ENCODE measurements at regions not wholly inside any gene's neighbourhood (a gene's known extent, or its start where the extent isn't known, plus 50 kb on each side); places are given as distances from the start of the nearest gene placed in this dataset.

DNA sequence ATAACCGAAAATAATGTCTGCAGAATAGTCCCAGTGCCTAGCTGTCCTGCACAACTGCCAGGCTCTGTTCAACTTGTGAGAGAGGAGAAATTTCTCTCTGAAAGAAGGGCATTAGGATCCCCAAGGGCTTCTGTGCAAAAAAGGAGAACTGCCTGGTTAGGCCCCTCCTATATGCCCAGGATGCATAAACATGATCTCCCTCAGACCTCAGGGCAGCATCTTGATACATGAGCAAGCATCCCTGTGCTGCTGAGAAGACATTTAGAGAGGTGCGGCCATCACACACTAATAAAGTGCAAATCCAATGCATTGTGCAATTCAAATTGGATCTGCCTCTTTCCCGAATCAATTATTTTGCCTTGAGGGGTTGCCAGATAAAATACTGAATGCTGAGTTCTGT lies 553.6 kb downstream of the TNS3 start:
- no peaks in the 10 kb centered on the region for H3K27me3 Mint-ChIP-seq
- no peaks in the 10 kb centered on the region for H3K36me3 Mint-ChIP-seq (ENCODE audit: low read depth)
- no peaks in the 10 kb centered on the region for H3K4me1 Mint-ChIP-seq (ENCODE audit: low read depth)
- H3K9me3 Mint-ChIP-seq, result no peaks in the 10 kb centered on the region
- no peak overlapping the region for H3K4me3 Mint-ChIP-seq
- intact Hi-C loops (cut with micrococcal nuclease), result no loop called here
- H3K27ac Mint-ChIP-seq, result no peak overlapping the region

DNA sequence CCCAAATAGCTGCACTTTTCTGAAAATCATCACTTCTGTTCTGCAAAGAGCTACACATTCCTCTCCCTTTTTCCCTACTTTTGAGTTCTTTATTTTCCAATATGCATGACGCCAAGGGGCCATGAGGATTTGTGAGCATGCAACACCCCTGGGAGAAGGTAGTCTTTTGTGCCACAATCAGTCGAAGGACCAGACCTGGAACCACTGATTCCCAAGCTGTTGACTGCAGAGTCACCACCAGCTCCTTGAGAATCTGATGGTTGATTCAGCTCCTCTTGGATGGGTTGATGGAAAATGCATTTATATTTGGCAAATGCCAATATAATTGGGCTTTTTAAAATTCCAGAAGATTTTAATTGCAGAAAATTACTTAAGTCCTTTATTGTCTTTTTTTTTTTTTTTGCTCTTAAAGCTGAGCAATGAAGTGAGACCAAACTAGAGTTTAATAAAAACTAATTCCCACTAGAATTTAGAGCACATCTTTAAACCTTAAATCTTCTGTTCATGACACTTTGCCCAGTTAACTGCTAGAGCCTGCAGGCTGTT lies 554.1 kb downstream of the TNS3 start:
- intact Hi-C loops (cut with micrococcal nuclease), result no loop called here

GRCh38 chr7:47026780-47027361 lies 555.0 kb downstream of the TNS3 start:
- no peak overlapping the region for H3K27ac Mint-ChIP-seq
- H3K4me3 Mint-ChIP-seq, result no peak overlapping the region
- H3K9me3 Mint-ChIP-seq, result no peaks in the 10 kb centered on the region
- intact Hi-C loops (cut with micrococcal nuclease), result no loop called here
- H3K4me1 Mint-ChIP-seq (ENCODE audit: low read depth), result no peaks in the 10 kb centered on the region
- no peaks in the 10 kb centered on the region for H3K36me3 Mint-ChIP-seq (ENCODE audit: low read depth)
- no peaks in the 10 kb centered on the region for H3K27me3 Mint-ChIP-seq

More for the DNA sequence above, 554.1 kb downstream of the TNS3 start:
- Mint-ChIP-seq H3K4me1 (ENCODE audit: low read depth) (no peaks in the 10 kb centered on the region), H3K27ac (no peak overlapping the region), H3K4me3 (no peak overlapping the region), H3K36me3 (ENCODE audit: low read depth) (no peaks in the 10 kb centered on the region), H3K27me3 (no peaks in the 10 kb centered on the region), H3K9me3 (no peaks in the 10 kb centered on the region)

DNA sequence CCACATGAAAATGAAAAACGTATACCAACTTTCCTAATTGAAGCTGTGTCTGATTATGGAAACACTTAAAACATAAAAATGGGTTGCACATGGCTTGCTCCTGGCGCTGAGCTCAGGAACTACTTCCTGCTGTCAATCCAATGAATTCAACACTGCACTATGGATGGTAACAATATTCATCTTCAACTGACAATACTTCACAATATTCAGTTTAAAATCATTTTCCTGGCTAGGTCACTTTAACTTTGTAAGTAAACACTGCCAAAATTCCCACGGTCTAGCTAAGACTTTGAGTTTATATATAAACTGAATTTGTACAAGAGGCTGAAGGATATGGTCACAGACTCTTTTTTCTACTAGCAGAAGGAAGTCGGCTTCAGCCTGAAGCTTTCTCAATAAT lies 556.9 kb downstream of the TNS3 start:
- intact Hi-C loops (cut with micrococcal nuclease), result no loop called here
- Mint-ChIP-seq H3K27ac (no peak overlapping the region), H3K27me3 (no peaks in the 10 kb centered on the region), H3K36me3 (ENCODE audit: low read depth) (no peaks in the 10 kb centered on the region), H3K9me3 (peaks cover 6% of the 10 kb centered on the region), H3K4me3 (no peak overlapping the region), H3K4me1 (ENCODE audit: low read depth) (no peaks in the 10 kb centered on the region)

DNA sequence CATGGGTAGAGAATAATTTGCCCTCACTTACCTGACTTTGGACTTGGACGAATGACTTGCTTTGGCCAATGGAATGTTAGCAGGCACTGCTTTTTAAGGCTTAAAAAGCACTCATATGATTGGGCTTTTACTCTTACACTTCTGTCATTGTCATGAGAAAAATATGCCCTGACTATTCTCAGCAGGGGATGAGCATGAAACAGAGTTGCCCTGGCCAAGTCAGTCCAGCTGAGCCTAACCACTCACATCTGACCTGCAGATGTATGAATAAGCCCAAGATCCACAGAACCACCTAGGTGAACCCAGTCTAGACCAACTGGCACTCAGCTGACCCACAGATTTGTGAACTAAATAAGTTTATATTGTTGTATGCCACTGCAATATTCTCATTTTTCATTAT lies 573.5 kb downstream of the TNS3 start:
- no peaks in the 10 kb centered on the region for H3K27me3 Mint-ChIP-seq
- no peak overlapping the region for H3K27ac Mint-ChIP-seq

DNA sequence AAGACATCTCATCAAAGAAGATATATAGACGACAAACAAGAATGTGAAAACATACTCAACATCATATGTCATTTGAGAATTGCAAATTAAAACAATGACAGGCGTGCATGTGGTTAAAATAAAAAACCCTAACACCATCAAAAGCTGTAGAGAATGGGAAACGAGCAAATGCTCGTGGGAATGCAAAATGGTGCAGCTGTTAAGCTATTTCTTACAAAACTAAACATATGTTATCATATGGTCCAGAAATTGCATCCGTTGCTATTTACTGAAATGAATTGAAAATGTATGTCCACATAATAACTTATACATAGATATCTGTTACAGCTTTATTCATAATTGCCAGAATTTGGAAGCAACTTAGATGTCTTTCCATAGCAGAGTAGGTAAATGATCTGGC lies 574.4 kb downstream of the TNS3 start:
- no peaks in the 10 kb centered on the region for H3K4me1 Mint-ChIP-seq (ENCODE audit: low read depth)
- no peaks in the 10 kb centered on the region for H3K9me3 Mint-ChIP-seq
- H3K27ac Mint-ChIP-seq, result no peak overlapping the region
- no peaks in the 10 kb centered on the region for H3K27me3 Mint-ChIP-seq
- no peak overlapping the region for H3K4me3 Mint-ChIP-seq
- no peaks in the 10 kb centered on the region for H3K36me3 Mint-ChIP-seq (ENCODE audit: low read depth)
- intact Hi-C loops (cut with micrococcal nuclease), result no loop called here

More for the DNA sequence above, 573.5 kb downstream of the TNS3 start:
- H3K9me3 Mint-ChIP-seq, result no peaks in the 10 kb centered on the region
- no peaks in the 10 kb centered on the region for H3K4me1 Mint-ChIP-seq (ENCODE audit: low read depth)
- no peak overlapping the region for H3K4me3 Mint-ChIP-seq
- H3K36me3 Mint-ChIP-seq (ENCODE audit: low read depth), result no peaks in the 10 kb centered on the region
- intact Hi-C loops (cut with micrococcal nuclease), result no loop called here

GRCh38 chr7:47000561-47000960 lies 581.4 kb downstream of the TNS3 start:
- Mint-ChIP-seq H3K9me3 (no peaks in the 10 kb centered on the region), H3K27ac (no peak overlapping the region), H3K4me1 (ENCODE audit: low read depth) (no peaks in the 10 kb centered on the region), H3K27me3 (no peaks in the 10 kb centered on the region), H3K36me3 (ENCODE audit: low read depth) (no peaks in the 10 kb centered on the region), H3K4me3 (no peak overlapping the region)
- intact Hi-C loops (cut with micrococcal nuclease), result no loop called here

DNA sequence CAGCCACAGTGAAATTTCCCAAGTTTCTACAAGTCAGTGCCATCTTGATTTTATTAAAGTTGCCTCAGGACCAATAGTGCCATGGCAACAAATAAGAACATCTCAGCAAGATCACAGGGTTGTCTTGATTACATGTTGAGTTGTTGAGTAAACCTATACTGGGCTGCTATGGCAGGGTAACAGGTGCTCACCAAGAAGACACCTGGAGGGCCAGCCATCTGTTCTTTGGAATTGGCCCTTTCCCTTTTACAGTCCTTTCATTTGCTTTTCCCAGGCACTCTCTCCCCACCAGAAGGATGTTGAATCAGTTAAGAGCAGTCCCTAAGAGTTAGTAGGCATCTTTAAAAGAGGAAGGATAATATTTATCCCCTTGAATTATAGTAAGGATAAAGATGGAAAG lies 582.0 kb downstream of the TNS3 start:
- Mint-ChIP-seq H3K27me3 (no peaks in the 10 kb centered on the region), H3K4me1 (ENCODE audit: low read depth) (no peaks in the 10 kb centered on the region)

DNA sequence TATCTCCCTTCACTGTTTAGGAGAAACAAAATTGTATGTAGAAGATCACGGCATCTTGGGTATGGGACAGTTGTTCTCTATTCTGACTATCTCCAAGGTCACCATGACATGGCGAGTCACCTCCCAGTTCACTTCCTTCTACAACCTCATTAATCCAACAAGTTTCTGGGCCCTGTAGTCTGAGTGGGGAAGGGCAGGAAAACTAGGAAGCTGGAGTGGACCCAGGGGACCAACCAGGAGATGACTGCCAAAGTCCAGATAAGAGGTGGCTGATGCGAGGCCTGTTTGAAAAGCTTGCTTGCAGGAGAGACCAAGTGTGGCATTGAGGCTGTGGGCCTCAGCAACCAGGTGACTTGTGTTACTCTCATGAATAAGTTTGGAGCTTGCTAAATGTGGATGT lies 584.9 kb downstream of the TNS3 start:
- no peaks in the 10 kb centered on the region for H3K27me3 Mint-ChIP-seq
- no peaks in the 10 kb centered on the region for H3K9me3 Mint-ChIP-seq
- H3K36me3 Mint-ChIP-seq (ENCODE audit: low read depth), result no peaks in the 10 kb centered on the region
- intact Hi-C loops (cut with micrococcal nuclease), result no loop called here
- no peaks in the 10 kb centered on the region for H3K4me1 Mint-ChIP-seq (ENCODE audit: low read depth)
- no peak overlapping the region for H3K27ac Mint-ChIP-seq
- H3K4me3 Mint-ChIP-seq, result no peak overlapping the region

More for the DNA sequence above, 582.0 kb downstream of the TNS3 start:
- Mint-ChIP-seq H3K36me3 (ENCODE audit: low read depth) (no peaks in the 10 kb centered on the region), H3K27ac (no peak overlapping the region), H3K9me3 (no peaks in the 10 kb centered on the region), H3K4me3 (no peak overlapping the region)
- intact Hi-C loops (cut with micrococcal nuclease), result no loop called here

- Mint-ChIP-seq H3K4me1 (ENCODE audit: low read depth) (no peaks in the 10 kb centered on the region), H3K27ac (no peak overlapping the region), H3K36me3 (ENCODE audit: low read depth) (no peaks in the 10 kb centered on the region), H3K4me3 (no peak overlapping the region), H3K27me3 (no peaks in the 10 kb centered on the region), H3K9me3 (no peaks in the 10 kb centered on the region)
- intact Hi-C loops (cut with micrococcal nuclease), result no loop called here
Measured at GRCh38 chr7:46993396-46993795, 588.5 kb downstream of the TNS3 start.

DNA sequence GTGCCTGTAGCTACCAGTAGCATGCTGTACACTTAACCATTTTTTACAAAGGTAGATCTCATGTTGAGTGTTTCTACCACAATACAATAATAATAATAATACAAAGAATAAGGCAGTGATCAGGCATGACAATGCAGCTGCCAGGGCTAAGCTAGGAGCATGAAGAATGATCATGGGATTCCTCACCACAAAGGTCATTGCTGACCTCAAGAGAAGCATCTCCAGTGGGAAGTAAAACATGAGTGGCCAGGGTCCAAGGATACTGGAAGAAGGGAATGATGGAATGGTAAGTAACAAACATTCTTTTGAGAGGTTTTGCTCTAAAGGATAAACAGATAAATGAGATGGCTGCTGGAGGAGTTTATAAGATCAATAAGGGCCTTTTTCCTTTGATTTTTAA lies 591.1 kb downstream of the TNS3 start:
- H3K27me3 Mint-ChIP-seq, result no peaks in the 10 kb centered on the region
- intact Hi-C loops (cut with micrococcal nuclease), result no loop called here
- H3K27ac Mint-ChIP-seq, result no peak overlapping the region
- no peak overlapping the region for H3K4me3 Mint-ChIP-seq
- no peaks in the 10 kb centered on the region for H3K36me3 Mint-ChIP-seq (ENCODE audit: low read depth)
- no peaks in the 10 kb centered on the region for H3K9me3 Mint-ChIP-seq
- no peaks in the 10 kb centered on the region for H3K4me1 Mint-ChIP-seq (ENCODE audit: low read depth)

DNA sequence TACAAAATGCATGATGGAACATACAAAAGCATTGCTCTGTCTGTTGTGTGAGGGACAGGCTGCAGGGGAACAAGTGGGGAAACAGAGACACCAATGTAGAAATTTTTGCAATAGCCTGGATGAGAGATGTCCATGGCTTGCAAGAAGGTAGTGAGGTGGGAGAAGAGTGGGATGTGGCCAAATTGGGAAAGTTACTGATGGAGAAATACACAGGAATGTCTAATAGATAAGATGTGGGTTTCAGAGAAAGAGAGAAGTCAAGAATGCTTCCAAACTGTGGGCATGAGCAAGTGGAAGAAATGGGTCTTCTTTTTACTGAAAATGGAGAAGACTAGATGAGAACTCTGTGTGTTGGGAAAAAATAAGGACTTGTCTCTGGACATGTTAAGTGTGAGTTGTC lies 592.7 kb downstream of the TNS3 start:
- Mint-ChIP-seq H3K27me3 (no peaks in the 10 kb centered on the region), H3K9me3 (no peaks in the 10 kb centered on the region), H3K4me3 (no peak overlapping the region), H3K36me3 (ENCODE audit: low read depth) (no peaks in the 10 kb centered on the region), H3K4me1 (ENCODE audit: low read depth) (no peaks in the 10 kb centered on the region), H3K27ac (no peak overlapping the region)
- intact Hi-C loops (cut with micrococcal nuclease), result no loop called here

DNA sequence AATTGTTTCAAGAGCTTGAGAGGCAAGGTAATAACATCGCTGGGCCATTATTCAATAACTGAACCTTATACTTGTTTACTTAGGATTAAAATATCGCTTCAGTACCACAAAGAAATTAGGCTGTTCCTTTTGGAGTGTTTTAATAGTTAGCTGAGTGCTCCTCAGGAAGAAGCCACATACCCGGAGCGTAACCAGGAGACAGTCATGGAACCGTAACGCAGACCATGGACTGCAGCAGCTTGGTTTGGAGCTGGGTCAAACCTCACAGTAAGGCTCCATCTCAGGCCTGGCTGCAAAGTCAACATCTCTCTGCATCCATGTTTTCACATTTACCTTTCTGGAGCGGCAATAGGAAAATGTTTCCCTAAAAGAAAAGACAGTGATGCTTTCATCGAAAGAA lies 599.0 kb downstream of the TNS3 start:
- no peaks in the 10 kb centered on the region for H3K27me3 Mint-ChIP-seq
- H3K4me1 Mint-ChIP-seq (ENCODE audit: low read depth), result no peaks in the 10 kb centered on the region
- no peak overlapping the region for H3K27ac Mint-ChIP-seq
- H3K9me3 Mint-ChIP-seq, result no peaks in the 10 kb centered on the region
- no peaks in the 10 kb centered on the region for H3K36me3 Mint-ChIP-seq (ENCODE audit: low read depth)
- H3K4me3 Mint-ChIP-seq, result no peak overlapping the region
- intact Hi-C loops (cut with micrococcal nuclease), result no loop called here

- no peaks in the 10 kb centered on the region for H3K27me3 Mint-ChIP-seq
- H3K36me3 Mint-ChIP-seq (ENCODE audit: low read depth), result no peaks in the 10 kb centered on the region
- intact Hi-C loops (cut with micrococcal nuclease), result no loop called here
- H3K4me1 Mint-ChIP-seq (ENCODE audit: low read depth), result no peaks in the 10 kb centered on the region
- no peaks in the 10 kb centered on the region for H3K9me3 Mint-ChIP-seq
- H3K4me3 Mint-ChIP-seq, result no peak overlapping the region
- H3K27ac Mint-ChIP-seq, result no peak overlapping the region
Measured at GRCh38 chr7:46979439-46979838, 602.5 kb downstream of the TNS3 start.

DNA sequence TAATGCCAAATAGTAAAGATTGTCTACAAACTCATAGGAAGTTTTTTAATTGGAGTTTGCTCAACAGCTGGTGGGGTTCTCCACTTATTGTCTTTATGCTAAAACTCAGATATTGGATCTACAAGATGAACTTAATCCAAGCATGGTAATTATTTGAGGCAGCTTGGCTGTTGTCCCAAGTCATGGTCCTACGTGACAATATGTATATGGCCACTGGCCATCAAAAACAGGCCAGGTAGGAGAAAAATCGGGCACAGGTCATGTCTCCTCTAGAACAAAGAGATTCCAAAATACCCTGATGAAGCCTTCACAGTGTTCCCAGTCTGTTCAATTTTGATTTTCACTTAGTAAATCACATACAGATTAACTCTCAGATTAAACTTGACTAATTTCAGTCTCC lies 606.4 kb downstream of the TNS3 start:
- intact Hi-C loops (cut with micrococcal nuclease), result no loop called here

More for the DNA sequence above, 606.4 kb downstream of the TNS3 start:
- no peaks in the 10 kb centered on the region for H3K27me3 Mint-ChIP-seq
- H3K9me3 Mint-ChIP-seq, result no peaks in the 10 kb centered on the region
- no peaks in the 10 kb centered on the region for H3K36me3 Mint-ChIP-seq (ENCODE audit: low read depth)
- no peak overlapping the region for H3K27ac Mint-ChIP-seq
- no peaks in the 10 kb centered on the region for H3K4me1 Mint-ChIP-seq (ENCODE audit: low read depth)
- H3K4me3 Mint-ChIP-seq, result no peak overlapping the region
